Mammary epithelial cell (primary cell): ENCODE measurements at regions not wholly inside any gene's neighbourhood (a gene's known extent, or its start where the extent isn't known, plus 50 kb on each side); places are given as distances from the start of the nearest gene placed in this dataset.

Experiments used
- CTCF ChIP-seq, 2 donors: IDR thresholded peaks in 1 of 2; conservative IDR thresholded peaks in 1 of 2; 2 replicates each; pipeline ENCODE4 v1.5.1; 2011 to 2012; ENCODE audit warnings: inconsistent platforms in 2 of 2, low read length in 2 of 2, mild to moderate bottlenecking in 2 of 2, control low read depth in 1 of 2, low read depth in 1 of 2; ENCODE audit not compliant: insufficient read depth in 1 of 2; ENCODE audit errors: extremely low read depth in 1 of 2
- EZH2 ChIP-seq: IDR thresholded peaks from 2 replicates; pipeline ENCODE4 v1.6.1; 2012; ENCODE audit warnings: low read length, inconsistent platforms, borderline replicate concordance

DNA sequence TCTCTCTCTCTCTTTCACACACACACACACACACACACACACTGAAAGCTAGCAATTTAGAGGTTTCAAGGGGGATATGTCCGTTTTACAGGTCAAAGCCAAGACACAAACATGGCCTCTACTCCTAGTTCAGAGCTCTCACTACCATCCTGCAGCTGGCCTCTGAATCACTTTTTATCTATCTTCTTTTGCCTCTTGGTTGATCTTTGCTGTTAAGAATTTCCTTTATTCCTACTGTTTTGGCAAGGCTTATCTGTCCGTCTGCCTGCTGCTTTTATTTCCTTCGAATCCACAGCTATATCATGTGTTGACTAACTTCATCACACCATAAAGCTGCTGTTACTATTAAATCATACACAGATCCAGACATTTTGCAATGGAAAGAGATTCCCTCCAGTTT lies 543.0 kb downstream of the PLCL1 start:
- TF ChIP-seq CTCF (conservative IDR thresholded peaks at IDR 0.05 in 1 of 2, IDR thresholded peaks at IDR 0.05 in 1 of 2; ENCODE audit: extremely low read depth in 1 of 2, insufficient read depth in 1 of 2, low read depth in 1 of 2, low read length in 2 of 2) (no peak), EZH2 (no peak)
